GM12872 (cell line): ENCODE measurements at regions not wholly inside any gene's neighbourhood (a gene's known extent, or its start where the extent isn't known, plus 50 kb on each side); places are given as distances from the start of the nearest gene placed in this dataset.

ENCODE experiments used
- TF ChIP-seq, protein P1 (sequence below): IDR thresholded peaks from 3 replicates; pipeline ENCODE4 v1.5.1; 2011; ENCODE audit warnings: low read depth, mild to moderate bottlenecking, low read length, moderate library complexity; ENCODE audit not compliant: insufficient read depth

DNA sequence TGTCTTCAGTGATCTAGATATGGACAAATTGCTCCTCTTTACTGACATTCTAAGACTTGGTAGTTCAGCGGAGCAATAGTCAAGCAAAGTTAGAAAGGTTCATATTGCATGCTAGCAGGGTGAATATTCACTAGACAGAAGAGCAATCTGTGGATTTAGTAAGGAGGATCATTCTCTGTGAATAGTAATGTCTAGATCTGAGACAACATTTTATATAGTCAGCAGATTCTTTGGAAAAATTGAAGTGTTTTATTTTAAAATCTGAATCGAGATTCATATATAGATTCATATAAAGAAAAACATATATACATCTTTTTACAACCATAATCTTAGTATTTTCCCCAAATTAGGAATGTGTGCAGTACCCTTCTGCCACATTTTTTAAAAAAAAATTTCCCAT is 274.5 kb upstream of the BRINP3 start:
- TF ChIP-seq, protein P1, sequence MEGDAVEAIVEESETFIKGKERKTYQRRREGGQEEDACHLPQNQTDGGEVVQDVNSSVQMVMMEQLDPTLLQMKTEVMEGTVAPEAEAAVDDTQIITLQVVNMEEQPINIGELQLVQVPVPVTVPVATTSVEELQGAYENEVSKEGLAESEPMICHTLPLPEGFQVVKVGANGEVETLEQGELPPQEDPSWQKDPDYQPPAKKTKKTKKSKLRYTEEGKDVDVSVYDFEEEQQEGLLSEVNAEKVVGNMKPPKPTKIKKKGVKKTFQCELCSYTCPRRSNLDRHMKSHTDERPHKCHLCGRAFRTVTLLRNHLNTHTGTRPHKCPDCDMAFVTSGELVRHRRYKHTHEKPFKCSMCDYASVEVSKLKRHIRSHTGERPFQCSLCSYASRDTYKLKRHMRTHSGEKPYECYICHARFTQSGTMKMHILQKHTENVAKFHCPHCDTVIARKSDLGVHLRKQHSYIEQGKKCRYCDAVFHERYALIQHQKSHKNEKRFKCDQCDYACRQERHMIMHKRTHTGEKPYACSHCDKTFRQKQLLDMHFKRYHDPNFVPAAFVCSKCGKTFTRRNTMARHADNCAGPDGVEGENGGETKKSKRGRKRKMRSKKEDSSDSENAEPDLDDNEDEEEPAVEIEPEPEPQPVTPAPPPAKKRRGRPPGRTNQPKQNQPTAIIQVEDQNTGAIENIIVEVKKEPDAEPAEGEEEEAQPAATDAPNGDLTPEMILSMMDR, result no peak

DNA sequence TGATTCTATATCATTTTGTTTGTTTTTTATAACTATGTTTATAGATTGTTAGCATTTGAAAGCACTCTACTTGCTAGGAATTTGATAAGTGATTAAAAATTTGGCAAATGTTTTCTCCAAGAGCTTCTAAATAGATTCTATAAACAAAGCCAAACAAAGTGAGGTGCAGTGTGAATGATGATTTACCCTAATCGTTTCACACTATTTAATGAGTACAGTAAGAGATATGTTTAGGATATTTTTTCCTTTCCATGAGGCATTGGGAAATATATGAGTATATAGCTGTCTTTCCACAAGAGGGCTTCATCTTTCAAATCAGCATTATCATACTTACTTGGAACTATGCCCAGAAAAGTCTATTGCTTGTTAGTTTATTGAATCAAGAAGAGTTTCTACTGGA is 277.0 kb upstream of the BRINP3 start:
- TF ChIP-seq, protein P1, result no peak

DNA sequence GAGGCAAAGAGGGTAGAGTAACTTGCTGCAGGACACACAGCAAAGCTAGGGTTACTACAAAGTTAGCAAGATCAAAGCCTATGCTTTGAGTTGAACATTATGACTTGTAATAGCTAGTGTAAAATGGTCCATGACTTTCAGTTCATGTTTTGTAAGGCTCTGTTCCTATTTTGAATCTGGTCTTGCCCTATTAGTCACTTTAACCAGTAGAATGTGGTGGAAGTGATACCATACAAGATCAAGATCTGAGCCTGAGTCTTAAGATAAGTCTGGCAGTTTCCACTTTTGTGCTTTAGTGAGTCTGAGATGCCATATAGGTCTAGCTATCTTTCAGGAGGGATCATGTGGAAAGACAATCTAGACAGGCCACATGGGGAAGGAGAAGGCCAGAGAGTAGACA is 282.1 kb upstream of the BRINP3 start:
- TF ChIP-seq, protein P1, result no peak

DNA sequence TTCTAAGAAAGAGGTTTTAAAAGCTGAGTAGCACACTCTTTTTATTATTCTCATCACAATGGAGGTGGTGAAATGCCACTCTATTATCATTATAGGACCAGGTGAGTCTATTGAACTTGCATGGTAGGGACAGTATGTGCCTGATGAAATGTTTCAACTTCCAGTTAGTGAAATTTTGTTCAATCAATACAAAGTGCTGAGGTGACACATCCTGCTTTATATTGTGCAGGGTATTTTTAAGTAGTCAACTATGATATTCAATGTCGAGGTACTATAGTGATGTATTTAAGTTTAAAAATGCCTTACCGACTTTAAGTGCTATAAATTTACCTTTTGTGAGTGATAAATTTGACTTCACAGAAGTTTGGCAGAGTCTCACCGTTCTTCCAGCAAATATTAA is 284.7 kb upstream of the BRINP3 start:
- TF ChIP-seq, protein P1, result no peak

DNA sequence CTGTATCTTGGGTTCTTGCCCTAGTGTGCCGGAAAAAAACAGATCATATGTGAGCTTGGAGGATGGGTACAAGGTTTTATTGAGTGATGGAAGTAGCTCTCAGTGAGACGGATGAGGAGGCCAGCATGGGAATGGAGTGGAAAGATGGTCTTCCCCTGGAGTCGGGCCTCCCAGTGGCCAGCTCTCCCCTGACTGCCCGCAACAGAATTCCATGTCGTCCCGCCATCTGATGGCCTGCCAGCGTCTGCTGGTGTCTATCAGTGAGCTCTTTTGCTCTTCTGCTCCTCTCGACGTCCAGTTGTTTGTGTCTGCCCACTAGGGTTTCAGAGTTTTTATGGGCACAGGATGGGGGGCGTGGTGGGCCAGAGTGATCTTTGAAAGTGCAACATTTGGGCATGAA is 315.2 kb upstream of the BRINP3 start:
- TF ChIP-seq, protein P1, result no peak

DNA sequence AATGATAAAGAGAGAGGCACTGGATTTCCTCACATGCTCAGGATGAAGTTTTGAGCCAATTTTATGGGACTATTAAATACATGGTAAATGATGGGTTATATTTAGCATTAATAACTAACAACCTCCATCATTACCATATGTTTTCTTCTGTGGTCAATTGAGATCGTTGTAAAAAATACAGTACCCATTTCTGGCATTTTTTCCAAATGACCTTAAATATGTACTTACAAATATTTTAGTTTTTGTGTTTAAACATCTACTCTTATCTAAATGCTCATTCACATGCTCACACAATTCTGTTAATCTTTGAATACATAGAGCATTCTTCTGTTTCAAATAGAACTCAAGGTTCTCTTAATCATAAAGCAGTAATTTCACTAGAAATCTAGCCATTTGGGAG is 330.0 kb upstream of the BRINP3 start:
- TF ChIP-seq, protein P1, result no peak

DNA sequence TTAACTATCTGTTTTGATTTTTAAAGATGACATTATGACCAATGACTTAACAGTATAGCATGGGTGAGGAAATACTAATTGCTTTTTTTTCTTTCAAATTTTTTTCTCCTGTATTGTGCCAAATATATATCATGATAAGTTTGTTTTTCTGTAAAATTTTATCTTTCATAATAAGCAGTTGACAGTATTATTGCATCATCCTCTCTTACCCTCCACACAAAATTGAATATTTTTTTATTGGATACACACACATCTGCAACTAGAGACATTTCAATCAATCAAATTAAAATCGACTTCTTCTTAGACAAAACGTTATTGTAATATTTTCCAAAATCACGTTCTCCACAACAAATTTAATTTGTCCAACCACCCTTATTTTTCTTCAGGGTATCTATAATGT is 330.4 kb upstream of the BRINP3 start:
- TF ChIP-seq, protein P1, result no peak

DNA sequence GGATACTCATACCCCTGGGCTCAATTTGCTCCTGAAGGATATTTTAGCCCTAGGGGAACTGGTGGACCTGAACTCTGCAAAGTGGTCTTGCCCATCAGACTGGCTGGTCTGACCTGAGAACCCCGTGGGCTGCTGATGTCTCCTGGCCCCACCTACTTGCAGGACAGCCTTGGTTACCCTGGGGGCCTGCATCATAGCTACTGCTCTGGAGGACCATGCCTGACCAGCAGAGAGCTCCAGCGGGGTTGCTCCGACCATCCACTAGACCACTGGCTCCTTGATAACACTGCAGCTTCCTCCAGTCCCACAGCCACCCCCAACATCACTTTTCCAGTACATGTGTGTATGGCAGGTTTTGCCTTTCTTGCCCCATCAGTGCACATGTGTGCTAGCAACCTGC is 331.6 kb upstream of the BRINP3 start:
- TF ChIP-seq, protein P1, result no peak
